ENCODE measurements at regions not wholly inside any gene's neighbourhood (a gene's known extent, or its start where the extent isn't known, plus 50 kb on each side); places are given as distances from the start of the nearest gene placed in this dataset.

DNA sequence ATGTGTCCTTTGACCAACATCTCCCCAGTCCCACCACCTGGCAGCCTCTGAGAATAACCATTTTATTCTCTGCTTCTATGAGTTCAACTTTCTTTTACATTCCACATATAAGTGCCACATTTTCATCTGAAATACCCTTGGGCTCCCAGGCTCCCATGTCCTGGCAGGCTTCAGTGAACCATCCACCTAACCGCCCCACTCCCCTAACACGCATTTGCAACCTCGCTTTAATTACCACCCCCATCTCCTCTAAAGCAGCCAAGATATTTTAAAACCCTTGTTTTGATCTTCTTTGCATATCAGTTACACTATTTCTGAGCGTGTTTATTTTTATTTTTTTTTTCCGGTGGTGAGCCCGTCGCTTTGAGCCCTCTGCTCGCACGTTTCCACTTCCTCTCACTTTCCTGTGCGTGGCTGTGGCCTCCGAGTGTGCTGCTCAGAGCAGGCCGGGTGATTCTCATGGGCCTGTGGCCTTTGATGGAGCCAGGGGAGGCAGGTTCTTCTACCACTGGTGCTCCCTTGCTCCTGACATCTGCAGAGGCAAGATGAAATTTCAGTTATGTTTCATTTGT is 195.4 kb upstream of the LPP start:
- peak; percentile 40 for DNase-seq

- no peak for DNase-seq
Measured at GRCh38 chr3:187960820-187961219, 193.1 kb upstream of the LPP start.

DNA sequence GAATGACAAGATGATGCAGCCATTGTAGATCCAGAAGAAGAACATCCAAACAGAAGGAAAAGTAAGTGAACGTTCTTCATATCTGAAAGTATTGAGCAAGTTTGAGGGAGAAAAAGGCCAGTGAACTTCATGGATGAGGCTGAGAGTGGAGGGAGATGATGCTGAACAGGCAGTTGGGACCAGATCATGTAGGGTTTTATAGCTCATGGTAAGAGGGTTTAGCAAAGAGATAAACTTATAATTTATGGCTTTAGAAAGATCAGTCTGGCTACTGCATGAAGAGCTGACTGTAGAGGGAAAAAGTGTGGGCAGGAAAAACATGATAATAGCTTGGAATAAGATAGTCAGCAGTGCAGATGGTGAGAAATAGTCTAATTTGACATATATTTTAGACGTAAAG is 192.6 kb upstream of the LPP start:
- no peak for DNase-seq

DNA sequence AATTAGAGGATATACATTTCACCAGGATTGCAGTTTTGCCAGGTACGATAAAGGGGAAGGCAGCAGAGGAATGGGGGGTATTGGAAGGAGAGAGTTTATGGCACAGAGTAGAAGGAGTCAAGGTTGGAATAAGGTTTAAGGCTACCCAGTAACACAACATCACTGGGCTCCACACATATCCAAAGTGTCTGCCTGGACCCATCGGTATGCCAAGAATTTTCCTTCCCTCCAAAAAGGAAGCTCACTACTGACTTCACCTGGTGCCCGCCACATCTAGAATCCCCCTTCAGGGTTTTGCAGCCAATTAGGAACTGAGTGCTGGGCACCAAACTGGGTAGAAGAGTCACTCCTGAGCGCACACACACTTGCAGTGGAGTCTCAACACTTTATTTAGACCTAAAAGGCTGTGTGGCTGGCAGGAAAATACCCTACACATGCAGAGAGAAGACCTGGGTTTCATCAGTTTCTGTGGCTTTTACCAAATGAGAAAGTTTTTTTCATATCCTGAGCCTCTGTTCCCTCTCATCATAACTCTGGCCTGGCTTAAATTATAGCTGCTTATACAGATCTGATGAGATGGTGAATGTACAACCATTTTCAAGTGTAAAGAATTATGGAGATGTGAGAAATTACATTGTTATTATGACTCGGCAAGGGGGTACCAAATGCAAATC is 190.8 kb upstream of the LPP start:
- no peak for DNase-seq

GRCh38 chr3:187963677-187964385 is 190.1 kb upstream of the LPP start:
- DNase-seq: no peak

DNA sequence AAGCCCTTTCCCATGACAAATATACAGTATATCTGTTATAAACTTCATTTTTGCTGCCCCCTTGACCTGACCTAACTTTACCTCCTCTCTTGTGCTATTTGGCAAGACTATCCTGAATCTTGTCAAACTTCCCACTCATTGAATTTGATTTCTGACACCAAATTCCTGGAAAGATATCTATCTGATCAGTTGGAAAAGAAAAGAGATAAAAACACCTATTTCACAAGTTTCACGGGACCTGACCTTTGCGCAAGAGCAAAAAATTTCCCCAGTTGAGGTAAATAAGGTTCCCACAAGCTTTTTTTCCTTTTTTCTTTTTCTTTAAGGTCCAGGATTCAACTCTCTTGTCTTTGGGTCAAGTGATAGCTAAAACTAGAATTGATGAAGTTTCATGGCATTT is 189.2 kb upstream of the LPP start:
- DNase-seq: no peak

- DNase-seq: no peak
Measured at GRCh38 chr3:187966096-187966495, 187.9 kb upstream of the LPP start.

DNA sequence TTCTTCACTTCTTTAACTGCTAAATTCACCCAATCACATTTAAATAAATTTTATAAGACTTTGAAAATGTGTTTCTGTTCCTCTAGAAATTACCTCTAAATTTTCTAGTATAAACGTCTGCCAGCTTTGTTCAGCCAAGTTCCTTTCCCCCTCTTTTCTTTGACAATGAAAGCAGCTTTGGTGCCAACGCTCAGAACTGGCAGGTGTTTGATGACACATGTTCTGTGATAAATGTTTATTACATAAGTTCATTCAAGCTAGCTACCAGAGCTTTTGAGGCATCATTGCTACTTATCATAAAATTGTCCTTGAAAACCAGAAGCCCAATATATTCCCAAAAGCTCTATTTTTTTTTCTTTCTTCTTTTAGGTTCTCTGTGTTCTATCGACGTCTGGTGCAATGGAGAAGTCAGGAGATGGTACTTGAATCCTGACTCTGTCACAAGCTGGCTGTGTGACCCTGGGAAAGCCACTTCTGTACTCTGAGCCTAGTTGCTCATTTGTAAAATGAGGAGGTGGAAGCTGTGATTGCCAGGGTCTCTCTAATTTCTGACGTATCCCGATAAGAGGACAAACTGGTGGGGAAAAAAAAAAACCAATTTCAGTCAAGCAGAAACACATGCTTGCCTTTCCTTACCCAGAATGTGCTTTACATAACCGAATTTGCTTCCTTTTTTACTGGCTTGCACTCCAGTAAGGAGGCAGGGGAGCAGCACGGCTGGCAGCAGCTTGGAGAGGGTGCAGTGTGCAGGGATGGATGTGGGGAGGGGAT is 187.1 kb upstream of the LPP start:
- no peak for DNase-seq

GRCh38 chr3:187967993-187968392 is 186.0 kb upstream of the LPP start:
- DNase-seq: no peak

DNA sequence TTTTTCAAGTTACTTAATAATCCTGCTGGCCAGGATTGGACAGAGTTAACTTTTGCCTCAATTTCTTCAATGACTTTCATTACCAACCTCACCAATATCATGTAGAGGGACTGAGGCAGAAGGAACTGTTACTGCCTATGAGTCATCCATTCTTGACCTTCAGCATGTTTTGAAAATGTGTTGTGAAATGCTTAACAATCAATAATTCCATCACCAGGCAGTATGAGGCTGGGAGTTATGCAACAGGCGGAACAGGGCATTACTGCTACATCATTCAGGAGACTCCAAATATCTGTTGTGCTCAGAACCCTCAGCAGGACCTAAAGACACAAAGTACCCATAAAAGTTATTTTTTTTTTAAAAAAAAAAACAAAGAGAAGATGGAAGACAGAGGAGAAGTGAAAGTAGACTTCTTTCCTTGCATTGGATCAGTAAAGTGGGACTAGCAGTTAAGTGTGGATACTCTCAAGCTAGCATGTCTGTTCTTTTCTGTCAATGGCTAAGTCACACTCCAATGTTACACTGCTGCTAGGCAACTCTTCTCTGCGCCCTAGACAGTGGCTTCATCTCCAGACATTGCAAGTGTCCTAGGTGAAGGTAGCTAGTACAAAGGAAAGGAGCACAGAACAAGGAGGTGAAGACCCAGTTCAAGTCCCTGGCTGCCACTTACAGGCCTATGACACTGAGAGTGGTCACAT is 184.9 kb upstream of the LPP start:
- DNase-seq: no peak

DNA sequence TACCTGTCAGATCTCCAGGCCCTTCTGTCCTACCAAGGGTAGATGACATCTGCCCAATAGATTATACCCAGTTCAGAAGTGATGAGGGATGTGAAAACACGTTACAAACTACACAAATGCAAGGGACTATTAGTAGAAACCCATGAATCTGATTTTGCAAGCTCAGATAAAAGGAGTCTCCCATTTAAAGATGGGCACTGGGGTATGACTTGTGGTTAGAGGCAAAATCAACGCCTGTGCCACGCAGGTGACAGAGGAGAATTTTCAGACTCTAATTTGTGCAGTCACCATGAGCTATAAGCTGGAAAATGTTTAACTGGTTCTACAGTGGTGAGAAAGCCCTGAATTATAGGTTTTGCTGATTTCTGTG is 184.4 kb upstream of the LPP start:
- no peak for DNase-seq

DNA sequence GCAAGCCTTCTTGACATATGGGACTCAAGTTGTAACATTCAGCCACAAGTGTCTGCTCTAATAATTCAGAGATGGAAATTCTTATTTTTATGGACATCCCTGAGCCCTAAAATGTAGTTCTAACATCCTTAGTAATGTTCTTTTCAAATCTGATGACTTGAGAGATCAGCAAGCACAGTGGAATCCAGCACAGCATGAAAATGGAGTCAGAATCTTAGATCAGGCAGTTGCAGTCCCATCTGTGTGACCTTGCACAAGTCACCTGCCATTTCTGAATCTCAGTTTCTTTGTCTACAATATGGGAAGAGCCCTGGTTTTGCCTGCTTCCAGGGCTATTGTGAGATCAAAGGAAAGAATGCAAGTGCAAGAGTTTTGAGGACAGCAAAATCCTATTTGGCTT is 183.9 kb upstream of the LPP start:
- no peak for DNase-seq

GRCh38 chr3:187971629-187972028 is 182.3 kb upstream of the LPP start:
- DNase-seq: no peak

- no peak for DNase-seq
Measured at GRCh38 chr3:187972454-187972853, 181.5 kb upstream of the LPP start.

DNA sequence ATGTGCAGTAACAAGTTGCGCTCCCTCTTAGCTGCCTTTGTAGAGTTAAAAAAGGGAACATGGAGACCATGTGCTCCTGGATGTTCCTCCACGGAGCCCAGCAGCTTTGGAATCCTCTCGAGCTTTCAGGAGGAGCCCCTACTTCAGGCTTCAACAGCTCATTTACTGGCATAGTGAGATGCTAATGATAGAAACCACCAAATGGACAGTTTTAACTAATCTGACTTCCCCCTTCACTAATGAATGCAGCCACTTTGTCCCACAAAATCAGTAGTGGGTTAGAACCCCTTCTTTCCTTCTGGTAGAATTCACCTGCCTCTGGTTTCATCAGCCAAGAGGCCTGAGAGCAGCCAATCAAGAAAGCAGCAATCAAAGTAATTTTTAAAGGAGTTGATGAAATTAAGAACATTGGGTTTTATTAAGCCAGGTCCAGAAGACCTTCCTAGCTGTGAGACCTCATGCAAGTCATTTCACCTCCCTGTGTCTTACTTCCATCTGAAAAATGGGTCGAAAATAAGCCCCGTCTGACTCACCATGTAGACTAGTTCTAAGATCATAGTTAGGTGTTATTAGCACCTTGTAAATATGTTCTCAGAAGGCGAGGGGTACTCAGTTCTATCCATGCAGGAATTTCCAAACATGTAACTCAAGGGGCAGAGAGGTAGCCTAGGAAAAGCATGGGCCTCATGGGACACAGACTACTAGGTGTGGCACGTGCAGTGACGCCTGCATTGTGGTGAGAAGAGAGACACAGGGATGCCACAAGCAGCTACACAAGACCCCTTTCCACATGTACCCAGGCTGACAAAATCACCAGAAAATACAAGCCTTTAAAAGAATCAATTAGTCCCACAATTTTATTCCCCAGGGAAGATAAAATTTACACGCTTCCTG is 179.7 kb upstream of the LPP start:
- DNase-seq: no peak

DNA sequence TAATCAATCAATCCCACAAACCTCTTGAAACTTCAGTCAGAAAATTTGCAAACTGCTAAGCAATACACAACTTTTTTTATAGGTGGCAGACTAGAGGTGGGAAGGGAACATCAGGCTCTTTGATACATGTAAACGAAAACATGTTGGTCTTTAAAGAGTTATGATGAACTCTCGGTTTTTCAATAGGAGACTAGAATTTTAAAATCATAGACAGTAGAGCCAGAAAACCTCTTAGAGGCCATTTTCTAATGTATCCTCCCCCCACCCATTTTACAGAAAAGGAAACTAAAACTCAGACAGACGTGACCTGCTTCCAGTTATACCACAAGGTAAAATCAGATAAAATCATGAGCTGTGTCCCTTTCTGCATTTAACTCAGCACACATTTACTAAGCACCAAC is 179.1 kb upstream of the LPP start:
- DNase-seq: no peak

- DNase-seq: no peak
Measured at GRCh38 chr3:187975561-187976364, 178.2 kb upstream of the LPP start.

GRCh38 chr3:187976365-187976900 is 177.5 kb upstream of the LPP start:
- no peak for DNase-seq

DNA sequence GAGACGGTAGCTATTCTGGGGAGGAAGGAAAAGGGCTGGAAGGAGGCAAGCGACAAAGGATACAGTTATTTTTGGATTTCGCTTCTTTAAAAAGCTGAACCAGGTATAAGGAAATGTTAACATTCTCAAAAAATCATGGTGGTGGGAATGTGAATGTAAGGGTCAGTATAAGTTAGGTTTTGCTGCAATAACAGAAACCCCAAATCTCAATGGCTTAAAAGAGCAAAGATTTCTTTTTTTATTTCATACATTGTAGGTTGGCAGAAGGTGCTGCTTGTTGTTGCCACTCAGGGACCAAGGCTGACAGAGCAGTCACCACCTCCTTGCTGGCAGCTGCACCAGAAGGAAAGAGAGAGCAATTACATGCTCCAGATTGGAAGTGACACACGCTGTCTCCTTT is 176.3 kb upstream of the LPP start:
- DNase-seq: no peak

DNA sequence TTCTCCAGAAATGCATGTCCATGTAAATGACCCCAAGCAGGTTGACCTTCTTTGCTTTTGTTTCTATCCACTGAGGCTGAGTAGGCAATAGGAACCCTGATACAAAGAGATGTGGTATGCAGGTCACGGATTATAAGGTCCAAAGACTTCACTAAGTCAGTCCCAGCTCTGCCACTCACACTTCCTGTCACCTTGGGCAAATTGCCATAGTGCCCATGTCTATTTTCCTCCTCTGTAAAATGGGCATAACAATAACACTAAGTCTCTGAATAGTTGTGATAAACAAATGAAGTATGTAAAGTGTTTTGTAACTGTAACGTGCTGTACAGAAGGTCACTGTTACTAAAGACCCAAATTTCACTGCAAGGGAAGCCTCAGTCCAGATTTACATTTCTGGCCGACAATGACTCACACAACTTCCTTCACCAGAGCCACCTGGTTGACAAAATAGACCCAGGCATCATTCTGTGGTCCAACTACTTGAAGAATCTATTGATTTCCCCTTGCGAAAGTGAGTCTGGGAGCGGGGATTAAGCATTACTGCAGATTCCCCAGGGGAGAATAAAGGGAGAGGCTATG is 175.4 kb upstream of the LPP start:
- no peak for DNase-seq

- DNase-seq: no peak
Measured at GRCh38 chr3:187979564-187979963, 174.4 kb upstream of the LPP start.

Measured in activated CD4-positive, alpha-beta T cell treated with anti-CD3 and anti-CD28 coated beads for 1 hour (primary cell).